HG03432 (cell line): ENCODE measurements at regions not wholly inside any gene's neighbourhood (a gene's known extent, or its start where the extent isn't known, plus 50 kb on each side); places are given as distances from the start of the nearest gene placed in this dataset.
A peak's percentile ranks its signal among the peaks of the same experiment; 100 is the strongest.
"Not testable (repeated sequence)": the region's sequence is repeated elsewhere in the genome, so short reads cannot be mapped to it uniquely, and the experiment has no call there.

Experiments
- ATAC-seq: cut with Tn5 transposase; IDR thresholded peaks from one replicate; pipeline ENCODE4 v1.9.1; 2021; ENCODE audit warnings: mild to moderate bottlenecking, moderate library complexity; ENCODE audit not compliant: unreplicated experiment

DNA sequence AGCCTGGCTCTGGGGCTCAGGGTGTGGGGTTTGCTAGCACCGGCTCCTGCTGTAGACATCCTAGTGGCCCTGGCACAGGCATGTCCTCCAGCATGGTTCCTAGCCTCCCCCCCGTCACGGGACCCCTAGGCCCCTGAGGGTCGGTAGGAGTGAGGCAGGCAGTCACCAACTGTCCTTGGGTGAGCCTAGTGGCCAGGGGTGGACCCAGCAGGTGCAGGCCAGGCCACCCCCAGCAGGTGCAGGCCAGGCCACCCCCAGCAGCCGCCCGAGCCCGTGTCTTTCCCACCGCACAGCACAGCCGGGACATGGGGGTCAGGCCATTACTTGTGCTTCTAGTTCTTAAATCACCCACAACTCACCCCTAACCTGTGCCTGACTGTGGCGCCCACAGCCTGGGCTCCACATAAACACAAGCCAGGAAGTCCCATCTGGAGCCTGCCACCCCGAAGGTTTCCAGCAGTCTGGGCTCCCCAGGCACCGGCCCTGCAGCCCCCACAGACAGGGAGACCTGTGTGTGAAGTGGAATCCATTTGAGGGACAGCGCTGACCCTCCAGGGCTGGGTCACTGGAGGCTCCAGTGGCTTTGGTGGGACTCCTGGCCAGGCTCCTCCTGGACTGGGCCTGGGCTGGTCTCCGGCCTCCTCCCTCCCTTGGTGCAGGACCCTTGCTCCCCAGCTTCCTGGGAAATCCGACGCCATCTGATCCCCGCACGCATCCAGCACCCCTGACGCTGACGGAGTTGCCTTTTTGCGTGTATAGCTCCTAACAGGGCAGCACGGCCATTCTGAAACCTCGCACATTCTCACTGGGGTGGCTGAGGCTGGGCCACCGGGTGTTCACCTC lies 114.1 kb upstream of the LPCAT1 start:
- ATAC-seq: no peak

DNA sequence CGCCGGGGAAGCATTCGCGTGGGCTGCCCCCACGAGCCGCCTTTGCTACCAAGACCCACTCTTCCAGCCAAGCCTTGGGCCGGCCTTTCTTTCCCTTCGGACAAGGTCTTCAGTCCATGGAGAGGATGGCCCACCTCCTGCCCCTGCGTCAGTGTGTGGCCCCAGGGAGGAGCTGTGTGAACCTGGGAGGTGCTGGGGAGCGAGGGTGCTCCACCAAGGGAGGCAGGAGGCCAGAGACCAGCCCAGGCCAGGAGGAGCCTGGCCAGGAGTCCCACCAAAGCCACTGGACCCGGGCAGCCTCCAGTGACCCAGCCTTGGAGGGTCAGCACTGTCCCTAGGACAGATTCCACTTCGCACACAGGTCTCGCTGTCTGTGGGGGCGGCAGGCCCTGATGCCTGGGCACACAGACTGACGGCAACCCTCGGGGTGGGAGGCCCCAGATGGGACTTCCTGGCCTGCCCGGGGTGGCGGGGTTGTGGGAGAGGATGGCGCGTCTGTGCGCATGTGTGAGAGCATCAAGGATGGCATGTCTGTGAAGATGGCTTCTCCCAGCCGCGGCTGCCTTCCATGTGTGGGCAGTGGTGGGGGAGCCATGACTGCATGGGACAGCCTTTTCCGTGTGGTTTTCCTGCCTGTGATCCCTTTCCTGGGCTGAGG lies 113.3 kb upstream of the LPCAT1 start:
- no peak for ATAC-seq

DNA sequence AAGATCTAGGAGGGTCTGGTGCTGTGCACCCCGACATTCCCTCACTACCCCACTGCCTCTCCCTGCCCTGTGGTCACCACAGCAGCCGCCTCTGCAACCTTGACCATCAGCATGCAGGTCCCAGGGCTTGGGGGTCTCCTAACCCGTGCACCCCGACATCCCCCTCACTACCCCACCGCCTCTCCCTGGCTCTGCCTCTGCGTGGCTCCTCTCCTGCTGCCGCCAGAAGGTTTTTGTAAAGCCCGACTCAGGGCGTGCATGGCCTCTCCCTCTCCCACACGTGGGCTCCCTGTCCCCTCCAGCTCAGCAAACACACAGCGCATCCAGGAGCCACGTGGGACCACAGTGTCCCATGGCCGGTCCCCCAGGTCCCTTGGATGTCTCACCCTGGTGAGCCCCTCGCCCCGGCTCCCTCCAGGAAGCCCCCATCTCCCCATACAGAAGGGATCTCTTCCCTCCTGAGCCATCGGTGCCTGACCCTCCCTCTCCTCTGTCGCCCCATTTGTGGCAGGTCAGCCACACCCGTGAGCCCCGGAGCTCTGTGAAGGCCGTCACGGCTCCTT lies 112.5 kb upstream of the LPCAT1 start:
- ATAC-seq: not testable (repeated sequence)

DNA sequence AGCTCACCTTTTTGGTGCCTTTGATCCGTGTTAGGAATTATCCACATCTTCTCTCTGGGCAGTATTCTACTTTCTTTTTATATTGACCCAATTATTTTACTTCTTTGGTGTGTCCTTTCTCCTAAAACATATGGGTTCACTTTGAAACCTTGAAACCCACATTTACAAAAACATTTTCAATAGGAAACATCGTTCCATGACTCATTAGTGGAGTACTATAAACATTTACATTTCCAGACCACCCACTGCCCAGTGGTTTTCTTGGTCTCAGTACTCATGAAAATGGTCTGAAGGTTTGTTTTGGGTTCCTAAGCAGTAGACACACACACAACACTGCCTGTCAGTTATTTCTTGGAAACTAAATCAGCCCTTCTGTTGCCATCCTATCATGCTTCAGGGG lies 111.7 kb upstream of the LPCAT1 start:
- ATAC-seq: not testable (repeated sequence)

DNA sequence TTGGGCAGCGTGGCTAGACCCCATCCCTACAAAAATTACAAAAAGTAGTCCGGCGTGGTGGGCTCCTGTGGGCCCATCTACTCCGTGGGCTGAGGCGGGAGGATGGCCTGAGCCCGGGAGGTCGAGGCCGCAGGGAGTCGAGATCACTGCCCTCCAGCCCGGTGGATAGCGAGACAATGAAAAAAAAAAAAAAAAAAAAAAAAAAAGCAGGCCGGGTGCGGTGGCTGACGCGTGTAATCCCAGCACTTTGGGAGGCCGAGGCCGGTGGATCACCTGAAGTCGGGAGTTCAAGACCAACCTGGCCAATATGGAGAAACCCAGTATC lies 110.5 kb upstream of the LPCAT1 start:
- peak; percentile 8 for ATAC-seq

DNA sequence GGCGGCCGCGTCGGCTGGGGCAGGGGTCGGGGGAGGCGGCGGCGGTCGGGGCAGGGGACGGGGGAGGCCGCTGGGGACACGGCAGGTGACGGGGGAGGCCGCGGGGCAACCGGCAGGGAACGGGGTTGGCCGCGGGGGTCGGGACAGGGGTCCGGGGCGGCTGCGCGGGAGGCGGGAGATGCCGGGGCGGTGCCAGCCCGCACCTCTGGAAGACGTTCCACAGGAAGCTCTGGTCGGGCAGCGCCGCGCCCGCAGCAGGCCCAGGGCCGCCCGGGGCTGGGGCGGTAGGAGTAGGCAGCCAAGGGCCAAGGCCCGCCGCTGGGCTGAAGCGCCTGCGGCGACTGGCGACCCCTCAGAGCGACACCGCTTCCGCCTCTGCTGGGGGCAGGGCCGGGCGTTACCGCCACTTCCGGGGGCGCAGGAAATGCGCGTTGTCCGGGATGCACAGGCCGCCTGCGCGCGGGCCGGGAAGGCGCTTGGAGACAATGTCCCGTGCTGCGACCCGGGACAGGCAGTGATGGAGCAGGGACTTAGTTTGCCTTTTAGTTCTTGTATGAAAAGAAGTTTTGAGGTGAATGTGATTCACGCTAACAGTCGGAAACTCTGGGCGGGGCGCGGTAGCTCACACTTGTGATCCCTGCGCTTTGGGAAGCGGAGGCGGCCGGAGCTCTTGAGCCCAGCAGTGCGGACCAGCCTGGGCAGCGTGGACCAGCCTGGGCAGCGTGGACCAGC lies 110.0 kb upstream of the LPCAT1 start:
- ATAC-seq: peak; percentile 99

DNA sequence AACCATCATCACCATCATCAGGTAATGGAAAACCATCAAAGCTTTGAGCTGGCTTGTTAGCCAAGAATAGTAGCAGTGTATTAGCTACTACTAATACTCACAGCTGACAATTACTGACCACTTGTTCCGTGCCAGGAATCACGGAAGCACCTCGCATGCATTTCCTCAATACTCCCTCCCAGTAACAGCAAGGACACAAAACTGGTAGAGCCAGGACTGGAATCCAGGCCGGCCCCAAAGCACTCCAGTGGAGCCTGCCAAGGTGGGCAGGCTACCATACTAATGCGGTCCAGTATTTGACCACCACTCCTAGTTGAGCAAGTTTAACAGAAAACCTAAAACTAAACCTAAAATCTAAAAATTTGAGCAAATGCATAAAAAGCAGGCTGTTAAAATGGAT lies 107.2 kb upstream of the LPCAT1 start:
- ATAC-seq: not testable (repeated sequence)

DNA sequence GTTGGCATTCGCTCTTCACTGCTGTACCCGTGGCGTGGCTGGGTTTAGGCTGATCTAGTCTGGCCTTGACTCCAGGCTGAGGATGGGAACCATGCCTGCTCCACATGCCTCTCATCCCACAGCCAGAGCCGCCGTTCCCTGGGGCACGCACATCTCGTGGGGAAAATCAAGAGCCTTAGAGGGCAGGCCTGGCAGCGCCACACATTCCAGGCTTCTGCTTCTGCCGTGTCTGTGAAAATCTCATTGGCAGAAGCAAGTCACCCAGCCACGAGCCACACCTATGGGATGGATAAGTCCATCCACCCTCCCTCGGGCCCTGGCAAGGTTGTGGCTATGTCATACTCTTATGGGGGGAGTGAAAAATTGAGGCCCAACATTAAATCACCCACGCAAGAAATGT lies 102.6 kb upstream of the LPCAT1 start:
- ATAC-seq: not testable (repeated sequence)

DNA sequence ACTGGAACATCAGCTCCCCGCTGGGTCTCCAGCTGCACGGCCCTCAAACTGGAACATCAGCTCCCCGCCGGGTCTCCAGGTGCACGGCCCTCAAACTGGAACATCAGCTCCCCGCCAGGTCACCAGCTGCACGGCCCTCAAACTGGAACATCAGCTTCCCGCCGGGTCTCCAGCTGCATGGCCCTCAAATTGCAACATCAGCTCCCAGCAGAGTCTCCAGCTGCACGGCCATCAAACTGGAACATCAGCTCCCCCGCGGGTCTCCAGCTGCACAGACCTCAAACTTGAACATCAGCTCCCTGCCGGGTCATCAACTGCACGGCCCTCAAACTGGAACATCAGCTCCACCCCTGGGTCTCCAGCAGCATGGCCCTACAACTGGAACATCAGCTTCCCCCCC lies 95.8 kb upstream of the LPCAT1 start:
- not testable (repeated sequence) for ATAC-seq

DNA sequence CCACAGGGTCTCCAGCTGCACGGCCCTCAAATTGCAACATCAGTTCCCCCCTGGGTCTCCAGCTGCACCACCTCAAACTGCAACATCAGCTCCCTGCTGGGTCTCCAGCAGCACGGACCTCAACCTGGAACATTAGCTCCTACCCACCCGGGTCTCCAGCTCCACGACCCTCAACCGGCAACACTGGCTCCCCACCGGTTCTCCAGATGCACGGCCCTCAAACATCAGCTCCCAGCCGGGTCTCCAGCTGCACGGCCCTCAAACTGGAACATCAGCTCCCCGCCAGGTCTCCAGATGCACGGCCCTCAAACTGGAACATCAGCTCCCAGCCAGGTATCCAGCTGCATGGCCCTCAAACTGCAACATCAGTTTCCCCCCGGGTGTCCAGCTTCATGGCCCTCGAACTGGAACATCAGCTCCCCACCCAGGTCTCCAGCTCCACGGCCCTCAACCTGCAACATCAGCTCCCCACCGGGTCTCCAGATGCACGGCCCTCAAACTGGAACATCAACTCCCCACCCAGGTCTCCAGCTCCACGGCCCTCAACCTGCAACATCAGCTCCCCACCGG lies 94.6 kb upstream of the LPCAT1 start:
- not testable (repeated sequence) for ATAC-seq

DNA sequence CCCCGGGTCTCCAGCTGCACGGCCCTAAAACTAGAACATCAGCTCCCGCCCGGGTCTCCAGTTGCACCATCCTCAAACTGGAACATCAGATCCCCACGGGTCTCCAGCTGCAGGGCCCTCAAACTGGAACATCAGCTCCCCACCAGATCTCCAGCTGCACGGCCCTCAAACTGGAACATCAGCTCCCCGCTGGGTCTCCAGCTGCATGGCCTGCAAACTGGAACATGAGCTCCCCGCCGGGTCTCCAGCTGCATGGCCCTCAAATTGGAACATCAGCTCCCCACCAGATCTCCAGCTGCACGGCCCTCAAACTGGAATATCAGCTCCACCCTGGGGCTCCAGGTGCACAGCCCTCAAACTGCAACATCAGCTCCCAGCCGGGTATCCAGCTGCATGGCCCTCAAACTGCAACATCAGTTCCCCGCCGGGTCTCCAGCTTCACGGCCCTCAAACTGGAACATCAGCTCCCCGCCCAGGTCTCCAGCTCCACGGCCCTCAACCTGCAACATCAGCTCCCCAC lies 93.5 kb upstream of the LPCAT1 start:
- not testable (repeated sequence) for ATAC-seq

DNA sequence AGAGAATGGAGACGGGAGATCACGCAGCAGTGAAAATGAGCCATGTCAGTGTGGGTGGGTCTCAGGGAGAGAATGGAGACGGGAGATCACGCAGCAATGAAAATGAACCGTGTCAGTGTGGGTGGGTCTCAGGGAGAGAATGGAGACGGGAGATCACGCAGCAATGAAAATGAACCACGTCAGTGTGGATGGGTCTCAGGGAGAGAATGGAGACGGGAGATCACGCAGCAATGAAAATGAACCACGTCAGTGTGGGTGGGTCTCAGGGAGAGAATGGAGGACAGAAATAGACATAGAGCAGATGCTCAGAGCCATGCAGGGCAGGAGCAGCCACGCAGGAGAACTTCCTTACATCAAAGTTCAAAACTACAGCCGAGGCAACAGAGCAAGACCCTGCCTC lies 89.8 kb upstream of the LPCAT1 start:
- ATAC-seq: not testable (repeated sequence)

DNA sequence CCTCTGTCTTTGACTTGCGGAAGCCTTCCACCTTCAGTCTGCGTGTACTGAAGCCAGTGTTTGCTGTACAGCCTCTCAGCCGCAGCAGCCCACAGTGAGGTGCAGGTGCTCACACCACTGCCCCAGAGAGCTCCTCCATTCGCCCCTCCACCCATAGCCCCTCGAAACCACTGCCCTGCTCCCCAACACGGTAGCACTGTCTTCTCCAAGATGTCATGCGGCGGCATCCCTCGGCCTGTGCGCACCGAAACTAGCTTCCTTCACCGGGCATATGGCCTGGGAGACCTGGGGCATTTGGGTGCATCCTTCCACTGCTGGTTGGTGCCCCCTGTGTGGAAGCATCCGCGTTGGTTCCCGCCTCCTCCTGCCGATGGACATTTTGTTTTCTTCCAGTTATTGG lies 86.8 kb upstream of the LPCAT1 start:
- not testable (repeated sequence) for ATAC-seq

DNA sequence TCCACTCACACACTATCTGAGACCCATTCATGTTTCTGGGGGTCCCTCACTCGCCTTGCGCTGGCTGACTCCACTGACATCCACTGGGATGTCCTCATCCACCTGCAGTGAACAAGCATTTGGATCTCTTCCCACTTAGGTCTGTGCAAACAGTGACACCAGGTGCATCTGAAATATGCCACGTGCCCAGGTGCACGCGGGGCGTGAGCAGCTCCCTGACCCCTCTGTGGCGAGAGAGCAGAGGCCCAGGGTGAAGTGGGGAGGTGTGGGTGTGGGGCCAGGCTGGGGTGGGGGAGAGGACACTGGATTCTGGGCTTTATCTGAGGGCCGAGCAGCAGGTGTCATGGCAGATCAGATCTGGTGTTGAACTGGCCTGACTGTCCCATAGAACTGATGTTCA lies 85.4 kb upstream of the LPCAT1 start:
- ATAC-seq: not testable (repeated sequence)

DNA sequence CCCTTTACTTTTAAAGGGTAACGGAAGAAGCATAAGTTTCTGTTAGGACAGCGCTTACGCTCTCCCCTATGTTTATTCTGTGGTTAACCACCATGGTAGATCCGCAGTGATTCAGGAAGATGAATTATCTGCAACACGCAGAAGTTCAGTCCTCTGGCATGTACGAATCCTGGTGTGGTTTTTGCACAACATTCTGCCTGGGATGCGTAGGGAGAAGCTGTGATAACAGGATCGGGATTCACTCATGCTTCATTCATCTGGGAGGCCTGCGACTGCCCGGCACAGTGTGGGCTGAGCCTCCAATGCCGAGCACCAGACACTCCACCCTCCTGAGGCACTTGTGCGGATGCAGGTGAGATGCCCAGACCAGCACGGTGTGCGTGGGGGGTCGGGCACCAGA lies 84.6 kb upstream of the LPCAT1 start:
- ATAC-seq: not testable (repeated sequence)

DNA sequence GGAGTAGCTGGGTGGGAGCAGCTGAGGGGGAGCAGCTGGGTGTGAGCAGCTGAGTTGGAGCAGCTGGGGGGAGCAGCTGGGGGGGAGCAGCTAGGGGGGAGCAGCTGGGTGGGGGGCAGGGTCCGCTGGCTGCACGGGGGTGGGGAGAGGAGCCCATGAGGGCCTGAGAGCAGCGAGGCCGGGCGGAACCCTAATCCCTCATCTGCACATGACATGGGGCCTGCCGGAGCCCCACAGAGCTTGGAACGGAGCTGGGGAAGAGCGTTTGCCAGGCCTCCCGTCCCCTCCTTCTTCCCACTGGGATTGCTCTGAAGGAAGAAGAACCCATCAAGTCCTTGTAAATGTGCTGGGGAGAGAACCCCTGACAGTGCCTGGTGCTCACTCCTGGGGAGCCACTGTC lies 83.2 kb upstream of the LPCAT1 start:
- ATAC-seq: not testable (repeated sequence)

DNA sequence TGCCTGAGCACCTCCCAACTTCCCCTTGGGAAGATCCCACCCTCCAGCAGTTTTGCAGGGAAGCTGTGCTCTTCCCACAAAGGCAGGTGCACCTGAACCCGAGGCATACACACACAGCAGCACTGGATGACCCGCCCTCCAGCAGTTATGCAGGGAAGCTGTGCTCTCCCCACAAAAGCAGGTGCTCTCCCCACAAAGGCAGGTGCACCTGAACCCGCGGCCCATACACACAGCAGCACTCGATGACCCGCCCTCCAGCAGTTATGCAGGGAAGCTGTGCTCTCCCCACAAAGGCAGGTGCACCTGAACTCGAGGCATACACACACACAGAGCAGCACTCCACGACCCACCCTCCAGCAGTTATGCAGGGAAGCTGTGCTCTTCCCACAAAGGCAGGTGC lies 80.2 kb upstream of the LPCAT1 start:
- ATAC-seq: not testable (repeated sequence)

DNA sequence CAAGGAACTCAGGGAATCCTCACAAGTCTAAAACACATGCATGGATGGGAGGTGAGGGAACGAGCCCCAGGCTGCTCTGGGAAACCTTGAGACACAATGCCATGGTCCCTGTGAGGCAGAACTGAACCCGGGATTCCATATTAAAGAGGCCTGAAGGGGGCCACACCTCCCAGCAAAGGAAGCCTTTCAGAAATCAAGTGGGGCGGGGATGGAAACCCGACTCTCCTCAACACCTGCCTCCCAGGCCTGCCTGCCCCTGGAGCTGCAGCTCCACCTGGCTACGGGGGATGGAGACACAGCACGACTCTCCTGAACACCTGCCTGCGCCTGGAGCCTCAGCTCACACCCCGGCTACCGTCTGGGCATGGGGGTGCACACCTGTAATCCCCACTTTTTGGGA lies 77.8 kb upstream of the LPCAT1 start:
- not testable (repeated sequence) for ATAC-seq

DNA sequence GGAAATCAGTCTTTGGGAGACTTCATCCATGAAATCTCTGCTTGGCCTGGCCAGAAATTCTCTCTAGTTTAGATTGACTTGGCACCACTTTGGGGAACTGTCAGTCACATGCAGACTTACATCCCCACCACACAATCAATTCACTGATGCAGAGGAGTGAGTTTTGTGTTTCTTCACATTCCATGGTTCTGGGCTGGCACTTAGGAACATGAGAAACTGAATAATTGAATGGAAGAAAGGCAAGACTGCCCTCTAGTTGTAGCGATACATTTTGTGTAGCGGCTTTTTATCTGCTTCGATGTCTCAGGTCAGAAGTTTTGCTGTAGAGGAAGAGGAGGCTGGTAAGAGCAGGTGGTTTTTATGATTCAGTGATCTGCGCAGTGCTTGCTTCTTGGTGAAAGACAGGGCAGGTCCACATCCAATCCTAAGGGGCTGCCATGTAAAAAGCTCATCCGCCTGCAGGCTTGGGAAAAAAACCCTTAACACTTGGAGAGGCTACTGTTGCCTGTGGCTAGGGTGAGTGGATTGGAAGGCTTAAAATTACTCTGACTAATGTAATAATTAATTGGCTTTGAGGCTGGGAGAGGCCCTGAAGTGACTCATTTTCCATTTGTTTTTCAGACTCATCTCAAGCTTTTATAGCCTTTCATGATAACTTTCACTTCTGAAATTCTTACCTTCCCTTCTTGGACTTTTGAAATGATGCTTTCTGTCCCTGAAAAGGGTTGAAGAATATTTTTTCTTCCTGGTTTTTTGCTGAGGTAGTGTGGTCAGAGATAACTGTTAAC lies 75.4 kb upstream of the LPCAT1 start:
- ATAC-seq: not testable (repeated sequence)

DNA sequence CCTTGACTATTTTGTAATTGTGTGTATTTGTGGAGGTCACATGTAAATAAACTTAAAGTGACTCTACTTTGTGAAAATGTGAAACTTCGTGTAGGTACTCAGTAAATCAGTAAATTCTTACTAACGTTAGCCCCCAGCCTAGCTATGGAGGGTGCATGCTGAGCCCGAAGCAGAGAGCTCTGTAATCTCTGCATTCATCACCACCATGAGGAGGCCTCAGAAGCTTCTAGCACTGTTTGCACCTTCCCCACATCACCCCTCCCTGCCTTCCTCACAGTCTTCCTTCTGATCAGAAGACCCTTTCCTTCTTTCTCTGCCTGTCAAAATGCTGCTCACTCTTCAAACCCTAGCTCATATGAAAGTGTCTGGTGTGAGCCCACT lies 73.3 kb upstream of the LPCAT1 start:
- ATAC-seq: not testable (repeated sequence)
